Activated naive CD8-positive, alpha-beta T cell treated with anti-CD3 and anti-CD28 coated beads for 36 hours (primary cell): ENCODE measurements at regions not wholly inside any gene's neighbourhood (a gene's known extent, or its start where the extent isn't known, plus 50 kb on each side); places are given as distances from the start of the nearest gene placed in this dataset.

Experiments
- DNase-seq: peaks from one replicate; pipeline ENCODE4 v3.0.0; 2021
- H3K27ac Mint-ChIP-seq: one replicate; pipeline ENCODE4 v1.8.0; 2022; ENCODE audit warnings: mild to moderate bottlenecking, moderate library complexity, mixed read lengths
- H3K27me3 Mint-ChIP-seq: one replicate; pipeline ENCODE4 v1.8.0; 2022; ENCODE audit warnings: mild to moderate bottlenecking, mixed read lengths
- H3K36me3 Mint-ChIP-seq: one replicate; pipeline ENCODE4 v1.8.0; 2021; ENCODE audit warnings: mild to moderate bottlenecking, mixed read lengths
- H3K4me1 Mint-ChIP-seq: one replicate; pipeline ENCODE4 v1.8.0; 2021; ENCODE audit warnings: mixed read lengths
- H3K4me3 Mint-ChIP-seq: one replicate; pipeline ENCODE4 v1.8.0; 2022; ENCODE audit warnings: mild to moderate bottlenecking, moderate library complexity, mixed read lengths
- H3K9me3 Mint-ChIP-seq: one replicate; pipeline ENCODE4 v1.8.0; 2022; ENCODE audit warnings: mixed read lengths

GRCh38 chr11:122190768-122191167 is 74.8 kb upstream of the BLID start:
- no peak overlapping the region for H3K27ac Mint-ChIP-seq
- DNase-seq, result no peak
- H3K4me3 Mint-ChIP-seq, result no peak overlapping the region
- H3K9me3 Mint-ChIP-seq, result no peaks in the 10 kb centered on the region
- no peaks in the 10 kb centered on the region for H3K4me1 Mint-ChIP-seq
- no peaks in the 10 kb centered on the region for H3K36me3 Mint-ChIP-seq
- peaks cover 11% of the 10 kb centered on the region for H3K27me3 Mint-ChIP-seq

- no peaks in the 10 kb centered on the region for H3K36me3 Mint-ChIP-seq
- H3K4me1 Mint-ChIP-seq, result no peaks in the 10 kb centered on the region
- no peak for DNase-seq
- H3K4me3 Mint-ChIP-seq, result no peak overlapping the region
- H3K9me3 Mint-ChIP-seq, result no peaks in the 10 kb centered on the region
- H3K27me3 Mint-ChIP-seq, result peaks cover 7% of the 10 kb centered on the region
- H3K27ac Mint-ChIP-seq, result no peak overlapping the region
These were observed 73.2 kb upstream of the BLID start for GRCh38 chr11:122189229-122189628.

- Mint-ChIP-seq H3K36me3 (no peaks in the 10 kb centered on the region), H3K27me3 (peaks cover 7% of the 10 kb centered on the region), H3K4me3 (no peak overlapping the region), H3K4me1 (no peaks in the 10 kb centered on the region), H3K27ac (no peak overlapping the region), H3K9me3 (no peaks in the 10 kb centered on the region)
- no peak for DNase-seq
These were observed 71.6 kb upstream of the BLID start for GRCh38 chr11:122187373-122188165.

- Mint-ChIP-seq H3K27ac (no peak overlapping the region), H3K4me3 (no peak overlapping the region), H3K27me3 (peaks cover 3% of the 10 kb centered on the region), H3K9me3 (no peaks in the 10 kb centered on the region), H3K4me1 (no peaks in the 10 kb centered on the region), H3K36me3 (no peaks in the 10 kb centered on the region)
- no peak for DNase-seq
These were observed 70.5 kb upstream of the BLID start for GRCh38 chr11:122186439-122187080.

GRCh38 chr11:122183933-122184332 is 67.9 kb upstream of the BLID start:
- Mint-ChIP-seq H3K27me3 (no peaks in the 10 kb centered on the region), H3K27ac (no peak overlapping the region), H3K9me3 (no peaks in the 10 kb centered on the region), H3K4me1 (no peaks in the 10 kb centered on the region), H3K4me3 (no peak overlapping the region), H3K36me3 (no peaks in the 10 kb centered on the region)
- no peak for DNase-seq

- Mint-ChIP-seq H3K27me3 (no peaks in the 10 kb centered on the region), H3K4me3 (no peak overlapping the region), H3K27ac (no peak overlapping the region), H3K36me3 (no peaks in the 10 kb centered on the region), H3K9me3 (no peaks in the 10 kb centered on the region), H3K4me1 (no peaks in the 10 kb centered on the region)
- DNase-seq, result no peak
These were observed 65.9 kb upstream of the BLID start for GRCh38 chr11:122181893-122182292.

GRCh38 chr11:122181372-122181771 is 65.4 kb upstream of the BLID start:
- Mint-ChIP-seq H3K4me1 (no peaks in the 10 kb centered on the region), H3K9me3 (no peaks in the 10 kb centered on the region), H3K36me3 (no peaks in the 10 kb centered on the region), H3K27ac (no peak overlapping the region), H3K27me3 (no peaks in the 10 kb centered on the region), H3K4me3 (no peak overlapping the region)
- DNase-seq, result no peak

- no peak overlapping the region for H3K4me3 Mint-ChIP-seq
- H3K4me1 Mint-ChIP-seq, result no peaks in the 10 kb centered on the region
- H3K27me3 Mint-ChIP-seq, result no peaks in the 10 kb centered on the region
- no peaks in the 10 kb centered on the region for H3K9me3 Mint-ChIP-seq
- H3K27ac Mint-ChIP-seq, result no peak overlapping the region
- DNase-seq, result no peak
- H3K36me3 Mint-ChIP-seq, result no peaks in the 10 kb centered on the region
These were observed 64.2 kb upstream of the BLID start for GRCh38 chr11:122179961-122180834.

- Mint-ChIP-seq H3K9me3 (no peaks in the 10 kb centered on the region), H3K4me1 (no peaks in the 10 kb centered on the region), H3K27me3 (no peaks in the 10 kb centered on the region), H3K27ac (no peak overlapping the region), H3K36me3 (no peaks in the 10 kb centered on the region), H3K4me3 (no peak overlapping the region)
- DNase-seq, result no peak
These were observed 62.8 kb upstream of the BLID start for GRCh38 chr11:122178795-122179194.

- Mint-ChIP-seq H3K4me1 (no peaks in the 10 kb centered on the region), H3K4me3 (no peak overlapping the region), H3K36me3 (no peaks in the 10 kb centered on the region), H3K27ac (no peak overlapping the region), H3K9me3 (no peaks in the 10 kb centered on the region), H3K27me3 (no peaks in the 10 kb centered on the region)
- no peak for DNase-seq
These were observed 61.2 kb upstream of the BLID start for GRCh38 chr11:122177238-122177637.

GRCh38 chr11:122176651-122177050 is 60.6 kb upstream of the BLID start:
- no peaks in the 10 kb centered on the region for H3K36me3 Mint-ChIP-seq
- H3K27me3 Mint-ChIP-seq, result no peaks in the 10 kb centered on the region
- no peaks in the 10 kb centered on the region for H3K9me3 Mint-ChIP-seq
- H3K4me1 Mint-ChIP-seq, result no peaks in the 10 kb centered on the region
- DNase-seq, result no peak
- H3K4me3 Mint-ChIP-seq, result no peak overlapping the region
- H3K27ac Mint-ChIP-seq, result no peak overlapping the region

GRCh38 chr11:122175306-122175705 is 59.3 kb upstream of the BLID start:
- H3K9me3 Mint-ChIP-seq, result no peaks in the 10 kb centered on the region
- no peaks in the 10 kb centered on the region for H3K27me3 Mint-ChIP-seq
- no peaks in the 10 kb centered on the region for H3K36me3 Mint-ChIP-seq
- H3K27ac Mint-ChIP-seq, result no peak overlapping the region
- no peak overlapping the region for H3K4me3 Mint-ChIP-seq
- peaks cover 2% of the 10 kb centered on the region for H3K4me1 Mint-ChIP-seq
- DNase-seq, result no peak

GRCh38 chr11:122173587-122173986 is 57.6 kb upstream of the BLID start:
- no peak overlapping the region for H3K4me3 Mint-ChIP-seq
- H3K4me1 Mint-ChIP-seq, result peaks cover 2% of the 10 kb centered on the region
- no peaks in the 10 kb centered on the region for H3K36me3 Mint-ChIP-seq
- H3K27me3 Mint-ChIP-seq, result no peaks in the 10 kb centered on the region
- DNase-seq, result no peak
- no peak overlapping the region for H3K27ac Mint-ChIP-seq
- no peaks in the 10 kb centered on the region for H3K9me3 Mint-ChIP-seq

GRCh38 chr11:122173074-122173450 is 57.0 kb upstream of the BLID start:
- no peak overlapping the region for H3K4me3 Mint-ChIP-seq
- no peaks in the 10 kb centered on the region for H3K9me3 Mint-ChIP-seq
- H3K27ac Mint-ChIP-seq, result no peak overlapping the region
- no peak for DNase-seq
- H3K4me1 Mint-ChIP-seq, result peaks cover 2% of the 10 kb centered on the region
- H3K36me3 Mint-ChIP-seq, result no peaks in the 10 kb centered on the region
- peaks cover 3% of the 10 kb centered on the region for H3K27me3 Mint-ChIP-seq

GRCh38 chr11:122172352-122173073 is 56.5 kb upstream of the BLID start:
- H3K4me1 Mint-ChIP-seq, result peaks cover 2% of the 10 kb centered on the region

More at GRCh38 chr11:122172352-122173073, 56.5 kb upstream of the BLID start:
- no peaks in the 10 kb centered on the region for H3K36me3 Mint-ChIP-seq
- H3K9me3 Mint-ChIP-seq, result no peaks in the 10 kb centered on the region
- H3K4me3 Mint-ChIP-seq, result no peak overlapping the region
- no peak for DNase-seq
- H3K27ac Mint-ChIP-seq, result no peak overlapping the region
- H3K27me3 Mint-ChIP-seq, result peaks cover 8% of the 10 kb centered on the region
